ENCODE measurements at regions not wholly inside any gene's neighbourhood (a gene's known extent, or its start where the extent isn't known, plus 50 kb on each side); places are given as distances from the start of the nearest gene placed in this dataset.

GRCh38 chr14:42535397-42535796 is 928.7 kb downstream of the LRFN5 start:
- no peak overlapping the region for H3K27ac ChIP-seq (ENCODE audit: low read depth, low read length)
- no CpG with 5 or more reads among the region's 10 CpGs for WGBS (ENCODE audit: extremely low coverage, insufficient coverage, low lambda C conversion rate)
- no peak overlapping the region for H2BK120ac ChIP-seq (ENCODE audit: low read depth, low read length)

GRCh38 chr14:42533476-42533875 is 926.8 kb downstream of the LRFN5 start:
- Histone ChIP-seq H3K79me1 (ENCODE audit: low read length) (no peaks in the 10 kb centered on the region), H2BK120ac (ENCODE audit: low read depth, low read length) (no peak overlapping the region), H3K4me1 (ENCODE audit: control insufficient read depth, low read depth, low read length) (no peaks in the 10 kb centered on the region), H4K8ac (ENCODE audit: low read depth, low read length) (no peak overlapping the region), H3K27ac (ENCODE audit: low read depth, low read length) (no peak overlapping the region), H3K9ac (ENCODE audit: low read length) (no peak overlapping the region), H3K79me2 (ENCODE audit: control insufficient read depth, insufficient read depth, low read length) (no peaks in the 10 kb centered on the region), H3K23ac (ENCODE audit: low read length) (no peak overlapping the region), H2BK15ac (replicated peaks; ENCODE audit: low read depth) (no peak overlapping the region), H3K36me3 (ENCODE audit: control insufficient read depth, insufficient read depth, low read length) (no peaks in the 10 kb centered on the region), H2AK5ac (ENCODE audit: low read length) (no peak overlapping the region), H3K27me3 (ENCODE audit: insufficient read depth, low read length, poor library complexity) (no peaks in the 10 kb centered on the region), H3K4ac (ENCODE audit: low read depth, low read length) (no peak overlapping the region), H4K5ac (ENCODE audit: low read length) (no peak overlapping the region), H3K18ac (ENCODE audit: low read length) (no peak overlapping the region), H3K56ac (ENCODE audit: low read length) (no peak overlapping the region), H2BK5ac (ENCODE audit: low read length) (no peak overlapping the region), H3K4me3 (ENCODE audit: low read length) (no peak overlapping the region), H3K4me2 (ENCODE audit: low read length) (no peak overlapping the region)
- WGBS (ENCODE audit: extremely low coverage, insufficient coverage, low lambda C conversion rate): no CpG with 5 or more reads among the region's 1 CpG
- no peak for DNase-seq

More at GRCh38 chr14:42535397-42535796, 928.7 kb downstream of the LRFN5 start:
- Histone ChIP-seq H2BK15ac (replicated peaks; ENCODE audit: low read depth) (no peak overlapping the region), H3K36me3 (ENCODE audit: control insufficient read depth, insufficient read depth, low read length) (no peaks in the 10 kb centered on the region), H3K23ac (ENCODE audit: low read length) (no peak overlapping the region), H3K4me2 (ENCODE audit: low read length) (no peak overlapping the region), H3K4me3 (ENCODE audit: low read length) (no peak overlapping the region), H3K4me1 (ENCODE audit: control insufficient read depth, low read depth, low read length) (no peaks in the 10 kb centered on the region), H2BK5ac (ENCODE audit: low read length) (no peak overlapping the region), H3K79me1 (ENCODE audit: low read length) (no peaks in the 10 kb centered on the region), H3K18ac (ENCODE audit: low read length) (no peak overlapping the region), H3K9ac (ENCODE audit: low read length) (no peak overlapping the region), H2AK5ac (ENCODE audit: low read length) (no peak overlapping the region), H3K56ac (ENCODE audit: low read length) (no peak overlapping the region), H3K4ac (ENCODE audit: low read depth, low read length) (no peak overlapping the region), H4K8ac (ENCODE audit: low read depth, low read length) (no peak overlapping the region), H3K27me3 (ENCODE audit: insufficient read depth, low read length, poor library complexity) (no peaks in the 10 kb centered on the region), H4K5ac (ENCODE audit: low read length) (no peak overlapping the region), H3K79me2 (ENCODE audit: control insufficient read depth, insufficient read depth, low read length) (no peaks in the 10 kb centered on the region)
- DNase-seq: peak; percentile 18

- H3K9ac ChIP-seq (ENCODE audit: low read length): no peak overlapping the region
- no peaks in the 10 kb centered on the region for H3K4me1 ChIP-seq (ENCODE audit: control insufficient read depth, low read depth, low read length)
These were observed 925.5 kb downstream of the LRFN5 start for GRCh38 chr14:42532194-42532593.

GRCh38 chr14:42527141-42527540 is 920.5 kb downstream of the LRFN5 start:
- H4K5ac ChIP-seq (ENCODE audit: low read length): no peak overlapping the region
- H3K36me3 ChIP-seq (ENCODE audit: control insufficient read depth, insufficient read depth, low read length): no peaks in the 10 kb centered on the region
- H3K4me2 ChIP-seq (ENCODE audit: low read length): no peak overlapping the region
- no peak overlapping the region for H3K4me3 ChIP-seq (ENCODE audit: low read length)
- H3K18ac ChIP-seq (ENCODE audit: low read length): no peak overlapping the region
- no peak overlapping the region for H3K23ac ChIP-seq (ENCODE audit: low read length)
- no peaks in the 10 kb centered on the region for H3K27me3 ChIP-seq (ENCODE audit: insufficient read depth, low read length, poor library complexity)
- no peak overlapping the region for H3K27ac ChIP-seq (ENCODE audit: low read depth, low read length)
- no CpG with 5 or more reads among the region's 2 CpGs for WGBS (ENCODE audit: extremely low coverage, insufficient coverage, low lambda C conversion rate)
- H3K79me1 ChIP-seq (ENCODE audit: low read length): no peaks in the 10 kb centered on the region
- no peak overlapping the region for H2BK5ac ChIP-seq (ENCODE audit: low read length)
- no peak overlapping the region for H3K56ac ChIP-seq (ENCODE audit: low read length)
- H2BK120ac ChIP-seq (ENCODE audit: low read depth, low read length): no peak overlapping the region
- no peak overlapping the region for H3K4ac ChIP-seq (ENCODE audit: low read depth, low read length)
- no peak overlapping the region for H2AK5ac ChIP-seq (ENCODE audit: low read length)
- H2BK15ac ChIP-seq (replicated peaks; ENCODE audit: low read depth): no peak overlapping the region
- no peak for DNase-seq
- H3K9ac ChIP-seq (ENCODE audit: low read length): no peak overlapping the region
- no peak overlapping the region for H4K8ac ChIP-seq (ENCODE audit: low read depth, low read length)
- H3K79me2 ChIP-seq (ENCODE audit: control insufficient read depth, insufficient read depth, low read length): no peaks in the 10 kb centered on the region
- no peaks in the 10 kb centered on the region for H3K4me1 ChIP-seq (ENCODE audit: control insufficient read depth, low read depth, low read length)

More at GRCh38 chr14:42532194-42532593, 925.5 kb downstream of the LRFN5 start:
- H3K18ac ChIP-seq (ENCODE audit: low read length): no peak overlapping the region
- H3K4ac ChIP-seq (ENCODE audit: low read depth, low read length): no peak overlapping the region
- H3K4me3 ChIP-seq (ENCODE audit: low read length): no peak overlapping the region
- H3K79me2 ChIP-seq (ENCODE audit: control insufficient read depth, insufficient read depth, low read length): no peaks in the 10 kb centered on the region
- no peak overlapping the region for H2AK5ac ChIP-seq (ENCODE audit: low read length)
- H2BK15ac ChIP-seq (replicated peaks; ENCODE audit: low read depth): no peak overlapping the region
- WGBS (ENCODE audit: extremely low coverage, insufficient coverage, low lambda C conversion rate): no CpG with 5 or more reads among the region's 2 CpGs
- no peak overlapping the region for H3K56ac ChIP-seq (ENCODE audit: low read length)
- H3K4me2 ChIP-seq (ENCODE audit: low read length): no peak overlapping the region
- H3K79me1 ChIP-seq (ENCODE audit: low read length): no peaks in the 10 kb centered on the region
- DNase-seq: no peak
- H3K27ac ChIP-seq (ENCODE audit: low read depth, low read length): no peak overlapping the region
- no peaks in the 10 kb centered on the region for H3K36me3 ChIP-seq (ENCODE audit: control insufficient read depth, insufficient read depth, low read length)
- no peak overlapping the region for H2BK120ac ChIP-seq (ENCODE audit: low read depth, low read length)
- H4K8ac ChIP-seq (ENCODE audit: low read depth, low read length): no peak overlapping the region
- H4K5ac ChIP-seq (ENCODE audit: low read length): no peak overlapping the region
- no peaks in the 10 kb centered on the region for H3K27me3 ChIP-seq (ENCODE audit: insufficient read depth, low read length, poor library complexity)
- H2BK5ac ChIP-seq (ENCODE audit: low read length): no peak overlapping the region
- no peak overlapping the region for H3K23ac ChIP-seq (ENCODE audit: low read length)

- no peaks in the 10 kb centered on the region for H3K79me1 ChIP-seq (ENCODE audit: low read length)
- H3K79me2 ChIP-seq (ENCODE audit: control insufficient read depth, insufficient read depth, low read length): no peaks in the 10 kb centered on the region
- H2BK5ac ChIP-seq (ENCODE audit: low read length): no peak overlapping the region
- H3K9ac ChIP-seq (ENCODE audit: low read length): no peak overlapping the region
- H2BK15ac ChIP-seq (replicated peaks; ENCODE audit: low read depth): no peak overlapping the region
- H4K5ac ChIP-seq (ENCODE audit: low read length): no peak overlapping the region
- no peak overlapping the region for H2AK5ac ChIP-seq (ENCODE audit: low read length)
- no peaks in the 10 kb centered on the region for H3K36me3 ChIP-seq (ENCODE audit: control insufficient read depth, insufficient read depth, low read length)
- no peak overlapping the region for H3K23ac ChIP-seq (ENCODE audit: low read length)
- H3K4me1 ChIP-seq (ENCODE audit: control insufficient read depth, low read depth, low read length): no peaks in the 10 kb centered on the region
- no peak overlapping the region for H3K4me2 ChIP-seq (ENCODE audit: low read length)
- no peak overlapping the region for H4K8ac ChIP-seq (ENCODE audit: low read depth, low read length)
- no CpG with 5 or more reads among the region's 2 CpGs for WGBS (ENCODE audit: extremely low coverage, insufficient coverage, low lambda C conversion rate)
- no peaks in the 10 kb centered on the region for H3K27me3 ChIP-seq (ENCODE audit: insufficient read depth, low read length, poor library complexity)
- no peak overlapping the region for H3K27ac ChIP-seq (ENCODE audit: low read depth, low read length)
- H3K4ac ChIP-seq (ENCODE audit: low read depth, low read length): no peak overlapping the region
- H3K56ac ChIP-seq (ENCODE audit: low read length): no peak overlapping the region
- no peak overlapping the region for H3K18ac ChIP-seq (ENCODE audit: low read length)
- no peak overlapping the region for H3K4me3 ChIP-seq (ENCODE audit: low read length)
- no peak overlapping the region for H2BK120ac ChIP-seq (ENCODE audit: low read depth, low read length)
- DNase-seq: no peak
These were observed 917.0 kb downstream of the LRFN5 start for GRCh38 chr14:42523666-42524065.

GRCh38 chr14:42517806-42518500 is 911.3 kb downstream of the LRFN5 start:
- Histone ChIP-seq H3K18ac (ENCODE audit: low read length) (no peak overlapping the region), H3K9ac (ENCODE audit: low read length) (no peak overlapping the region), H4K8ac (ENCODE audit: low read depth, low read length) (no peak overlapping the region), H2BK5ac (ENCODE audit: low read length) (no peak overlapping the region), H4K5ac (ENCODE audit: low read length) (no peak overlapping the region), H3K79me2 (ENCODE audit: control insufficient read depth, insufficient read depth, low read length) (no peaks in the 10 kb centered on the region), H3K79me1 (ENCODE audit: low read length) (no peaks in the 10 kb centered on the region), H2BK15ac (replicated peaks; ENCODE audit: low read depth) (no peak overlapping the region), H3K56ac (ENCODE audit: low read length) (no peak overlapping the region), H3K23ac (ENCODE audit: low read length) (no peak overlapping the region), H3K4me1 (ENCODE audit: control insufficient read depth, low read depth, low read length) (peaks cover 4% of the 10 kb centered on the region), H3K27me3 (ENCODE audit: insufficient read depth, low read length, poor library complexity) (no peaks in the 10 kb centered on the region), H3K27ac (ENCODE audit: low read depth, low read length) (no peak overlapping the region), H2AK5ac (ENCODE audit: low read length) (no peak overlapping the region), H2BK120ac (ENCODE audit: low read depth, low read length) (no peak overlapping the region), H3K36me3 (ENCODE audit: control insufficient read depth, insufficient read depth, low read length) (no peaks in the 10 kb centered on the region), H3K4me2 (ENCODE audit: low read length) (no peak overlapping the region), H3K4me3 (ENCODE audit: low read length) (no peak overlapping the region), H3K4ac (ENCODE audit: low read depth, low read length) (no peak overlapping the region)
- WGBS (ENCODE audit: extremely low coverage, insufficient coverage, low lambda C conversion rate): no CpG with 5 or more reads among the region's 2 CpGs
- DNase-seq: no peak
